GM12891 (cell line): ENCODE measurements at regions not wholly inside any gene's neighbourhood (a gene's known extent, or its start where the extent isn't known, plus 50 kb on each side); places are given as distances from the start of the nearest gene placed in this dataset.

Experiments used
- POLR2A ChIP-seq: IDR thresholded peaks from 2 replicates; pipeline ENCODE4 v1.6.1; 2011; ENCODE audit warnings: low read depth, low read length, control low read depth
- POLR2AphosphoS5 ChIP-seq: IDR thresholded peaks from 2 replicates; pipeline ENCODE4 v1.6.1; 2011; ENCODE audit warnings: low read depth, low read length, control low read depth
- POU2F2 ChIP-seq: IDR thresholded peaks from 2 replicates; pipeline ENCODE4 v1.6.1; 2011; ENCODE audit warnings: low read depth, mild to moderate bottlenecking, control low read depth, low read length, moderate library complexity
- SPI1 ChIP-seq: IDR thresholded peaks from 2 replicates; pipeline ENCODE4 v1.6.1; 2011; ENCODE audit warnings: low read depth, low read length, control low read depth
- TAF1 ChIP-seq: IDR thresholded peaks from 2 replicates; pipeline ENCODE4 v1.6.1; 2011; ENCODE audit warnings: low read depth, low read length, control low read depth

DNA sequence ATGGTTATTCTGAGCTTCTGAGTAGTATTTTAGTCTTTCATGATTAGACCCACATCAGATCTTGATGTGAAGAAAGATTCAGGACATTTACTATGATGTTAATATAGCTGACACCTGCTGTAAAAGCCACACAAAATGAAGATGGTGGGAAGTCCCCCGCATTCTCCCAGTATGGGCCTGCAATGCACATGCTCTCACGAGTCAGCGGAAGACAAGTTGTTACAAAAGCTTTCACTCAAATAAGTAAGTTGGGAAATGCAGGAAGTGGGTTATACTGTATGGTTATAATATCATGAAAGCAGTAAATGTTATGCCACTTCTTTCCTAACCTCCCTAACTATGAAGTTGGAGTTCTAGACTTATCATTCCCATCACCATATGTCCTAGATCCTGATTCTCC lies 171.9 kb downstream of the KLF5 start:
- TF ChIP-seq POLR2AphosphoS5 (no peak), POLR2A (no peak), TAF1 (no peak), SPI1 (no peak), POU2F2 (no peak)
